HepG2 (cell line): ENCODE measurements at regions not wholly inside any gene's neighbourhood (a gene's known extent, or its start where the extent isn't known, plus 50 kb on each side); places are given as distances from the start of the nearest gene placed in this dataset.

Experiments used
- ATAC-seq: fragments of 200-7000 bp; cut with Tn5 transposase; 3 replicates; pipeline ENCODE4 v1.9.1; 2020; ENCODE audit warnings: mild to moderate bottlenecking, moderate library complexity
- BruUV-seq: library from RNA; stranded (reverse); fragments of 400-500 nt; replicated peaks from 2 replicates; lab custom pipeline; 2021; lab: Mats Ljungman, UMichigan
- CTCF ChIA-PET: fragments of 300-600 bp; formaldehyde crosslinking; extraction: SDS; loops from one replicate; lab custom pipeline; 2021; ENCODE audit warnings: low total read pairs, inconsistent platforms, low intra/inter-chr PET ratio; lab: Yijun Ruan, JAX
- POLR2A ChIA-PET: fragments of 350-600 bp; sonication (Branson Sonifier 250); formaldehyde crosslinking; loops from one replicate; lab custom pipeline; 2020; ENCODE audit warnings: antibody characterized with exemption, inconsistent platforms; lab: Yijun Ruan, JAX
- DNase-seq: peaks from one replicate; pipeline ENCODE4 v3.0.0-alpha.2; 2015; ENCODE audit warnings: low spot score
- FAIRE-seq: peaks from 3 replicates; lab custom pipeline; 2011; peaks lifted over from hg19 to GRCh38; lab: Jason Lieb, UNC
- H2AFZ ChIP-seq: one replicate; pipeline ENCODE4 v1.6.1; 2011; ENCODE audit warnings: low read length, inconsistent platforms
- H3K27ac ChIP-seq: fragments of 300-600 bp; 3 replicates; pipeline ENCODE4 v1.8.0; 2011; ENCODE audit warnings: mixed run types, mild to moderate bottlenecking, mixed read lengths, low read length, inconsistent platforms; ENCODE audit not compliant: insufficient read depth; ENCODE audit errors: extremely low read length
- H3K27me3 ChIP-seq, 2 experiments: fragments of 200-600 bp in 1 of 2; 2 replicates in 1 of 2; 3 replicates in 1 of 2; pipeline versions ENCODE4 v1.6.0 to v1.8.0; 2011; ENCODE audit warnings: low read length in 2 of 2, mild to moderate bottlenecking in 2 of 2, moderate library complexity in 2 of 2, inconsistent platforms in 1 of 2; ENCODE audit not compliant: insufficient read depth in 2 of 2, control insufficient read depth in 1 of 2
- H3K36me3 ChIP-seq, 2 experiments: fragments of 200-600 bp in 1 of 2; replicated peaks in 1 of 2; 2 replicates in 1 of 2; 3 replicates in 1 of 2; pipeline versions ENCODE4 v1.5.1 to v1.8.0; 2011; ENCODE audit warnings: low read length in 2 of 2, inconsistent platforms in 1 of 2; ENCODE audit not compliant: insufficient read depth in 2 of 2, control insufficient read depth in 1 of 2
- H3K4me1 ChIP-seq: 2 replicates; pipeline ENCODE4 v1.5.1; 2012; ENCODE audit warnings: low read length, inconsistent platforms; ENCODE audit not compliant: insufficient read depth
- H3K4me2 ChIP-seq: 2 replicates; pipeline ENCODE4 v1.6.0; 2011; ENCODE audit warnings: low read depth, low read length, inconsistent platforms
- H3K4me3 ChIP-seq, 3 experiments: fragments of 200-600 bp in 1 of 3; sonication (generic), shearing (Covaris generic) in 1 of 3; replicated peaks in 1 of 3; 2 replicates each; pipeline ENCODE4 v1.5.1; 2011 to 2016; ENCODE audit warnings: low read length in 3 of 3, inconsistent platforms in 2 of 3, low read depth in 2 of 3, mild to moderate bottlenecking in 2 of 3, control low read depth in 1 of 3, mixed read lengths in 1 of 3; ENCODE audit not compliant: insufficient read depth in 1 of 3
- H3K79me2 ChIP-seq: one replicate; pipeline ENCODE4 v1.6.1; 2011; ENCODE audit warnings: low read length, inconsistent platforms; ENCODE audit not compliant: insufficient read depth
- H3K9ac ChIP-seq: 2 replicates; pipeline ENCODE4 v1.6.0; 2011; ENCODE audit warnings: mild to moderate bottlenecking, low read depth, low read length, inconsistent platforms; ENCODE audit not compliant: insufficient read depth
- H3K9me3 ChIP-seq: 2 replicates; pipeline ENCODE4 v1.5.1; 2012; ENCODE audit warnings: mild to moderate bottlenecking, low read length
- H4K20me1 ChIP-seq: 2 replicates; pipeline ENCODE4 v1.6.0; 2011; ENCODE audit warnings: inconsistent platforms, mild to moderate bottlenecking, low read length, moderate library complexity; ENCODE audit not compliant: insufficient read depth
- ATF7 ChIP-seq, 2 experiments: fragments of 450-650 bp in 1 of 2; sonication (generic) in 1 of 2; formaldehyde crosslinking in 1 of 2; IDR thresholded peaks; 2 replicates each; pipeline versions ENCODE4 v1.4.0 to v1.6.1; 2016 to 2020; ENCODE audit warnings: antibody characterized with exemption in 1 of 2, mild to moderate bottlenecking in 1 of 2, missing genetic modification reagents in 1 of 2
- BORCS8-MEF2B ChIP-seq: sonication (generic); formaldehyde crosslinking; IDR thresholded peaks from 2 replicates; pipeline ENCODE4 v1.8.0; 2022; ENCODE audit warnings: mild to moderate bottlenecking, missing genetic modification reagents
- HOXA5 ChIP-seq: sonication (generic); formaldehyde crosslinking; IDR thresholded peaks from 2 replicates; pipeline ENCODE4 v1.4.0; 2020; ENCODE audit warnings: missing genetic modification reagents
- IRF9 ChIP-seq: sonication (generic); formaldehyde crosslinking; IDR thresholded peaks from 2 replicates; pipeline ENCODE4 v1.8.0; 2022; ENCODE audit warnings: missing genetic modification reagents, mild to moderate bottlenecking, borderline replicate concordance
- MAFK ChIP-seq, 2 experiments: IDR thresholded peaks in 1 of 2; conservative IDR thresholded peaks in 1 of 2; 2 replicates each; pipeline ENCODE4 v1.6.1; 2011; ENCODE audit warnings: improper control_type of control experiment in 2 of 2, low read length in 2 of 2
- NAIF1 ChIP-seq: sonication (generic); formaldehyde crosslinking; IDR thresholded peaks from 2 replicates; pipeline ENCODE4 v1.5.0; 2020; ENCODE audit warnings: mild to moderate bottlenecking, missing genetic modification reagents, borderline replicate concordance
- POLR2G ChIP-seq: fragments of 200-400 bp; formaldehyde crosslinking; IDR thresholded peaks from 2 replicates; pipeline ENCODE4 v1.6.1; 2018; ENCODE audit warnings: mild to moderate bottlenecking, low read depth, low read length, moderate library complexity
- TFAP4 ChIP-seq: sonication (generic); IDR thresholded peaks from 2 replicates; pipeline ENCODE4 v1.6.1; 2016; ENCODE audit warnings: low read depth, borderline replicate concordance
- TOE1 ChIP-seq: sonication (generic); formaldehyde crosslinking; IDR thresholded peaks from 2 replicates; pipeline ENCODE4 v1.4.0; 2020; ENCODE audit warnings: mild to moderate bottlenecking, missing genetic modification reagents
- ZBTB21 ChIP-seq: sonication (generic); formaldehyde crosslinking; IDR thresholded peaks from 2 replicates; pipeline ENCODE4 v1.4.0; 2020; ENCODE audit warnings: missing genetic modification reagents
- ZNF160 ChIP-seq: sonication (generic); formaldehyde crosslinking; IDR thresholded peaks from 2 replicates; pipeline ENCODE4 v1.8.0; 2022; ENCODE audit warnings: mild to moderate bottlenecking, inconsistent platforms, missing genetic modification reagents
- ZNF225 ChIP-seq: sonication (generic); formaldehyde crosslinking; IDR thresholded peaks from 2 replicates; pipeline ENCODE4 v1.4.0; 2020; ENCODE audit warnings: mild to moderate bottlenecking, missing genetic modification reagents
- ZNF782 ChIP-seq: sonication (generic); formaldehyde crosslinking; IDR thresholded peaks from 2 replicates; pipeline ENCODE4 v1.4.0; 2020; ENCODE audit warnings: missing genetic modification reagents, mild to moderate bottlenecking, borderline replicate concordance
- in situ Hi-C: cut with HindIII; loops from 2 replicates; pipeline ENCODE4 v1.10.0; 2017; ENCODE audit warnings: low pct_unique_long_range_greater_than_20kb; ENCODE audit not compliant: extremely low pct_ligation_motif_present
- intact Hi-C: fragments of 100-400 bp; cut with micrococcal nuclease; formaldehyde crosslinking; loops from one replicate; pipeline ENCODE4 v1.10.0; 2022; ENCODE audit not compliant: unreplicated experiment
- TF ChIP-seq, protein P1 (sequence below): sonication (generic); formaldehyde crosslinking; IDR thresholded peaks from 2 replicates; pipeline ENCODE4 v1.5.0; 2020; ENCODE audit warnings: mild to moderate bottlenecking, missing genetic modification reagents, moderate library complexity
- TF ChIP-seq, protein P2 (sequence below): sonication (generic); formaldehyde crosslinking; IDR thresholded peaks from 2 replicates; pipeline ENCODE4 v1.4.0; 2020; ENCODE audit warnings: missing genetic modification reagents; ENCODE audit errors: not compliant biosample characterization
- TF ChIP-seq, protein P3 (sequence below): sonication (generic); formaldehyde crosslinking; IDR thresholded peaks from 2 replicates; pipeline ENCODE4 v1.4.0; 2020; ENCODE audit warnings: mild to moderate bottlenecking, missing genetic modification reagents, borderline replicate concordance

GRCh38 chr4:17322514-17322913 lies 189.4 kb downstream of the QDPR start:
- Histone ChIP-seq H3K4me3 (no peak overlapping the region), H3K27me3 (peaks cover 0 to 4% of the 10 kb centered on the region in 2 experiments; a peak in 1 of 5 replicates), H3K27ac (no peak overlapping the region), H3K9me3 (no peaks in the 10 kb centered on the region), H3K79me2 (no peaks in the 10 kb centered on the region), H2AFZ (no peak overlapping the region), H3K36me3 (no peaks in the 10 kb centered on the region), H3K9ac (no peak overlapping the region), H4K20me1 (no peaks in the 10 kb centered on the region), H3K4me2 (no peak overlapping the region), H3K4me1 (no peaks in the 10 kb centered on the region)
- no TSS peak for BruUV-seq
- ChIA-PET CTCF (no interaction called here), POLR2A (no interaction called here)
- ATAC-seq (no peak), DNase-seq (no peak), FAIRE-seq (no peak)
- in situ Hi-C loops (loop anchor here (10.0 kb wide), 1 partner anchor 408 kb away; no protein-coding TSS in a partner anchor), intact Hi-C loops (loop anchor here (5.0 kb wide), 1 partner anchor 405 kb away; no protein-coding TSS in a partner anchor)
- no peak for TF ChIP-seq BORCS8-MEF2B (CRISPR knock-in tag)
- no peak for TF ChIP-seq ZNF782
- no peak for TF ChIP-seq ZNF160 (CRISPR knock-in tag)
- TF ChIP-seq TFAP4: no peak
- TF ChIP-seq MAFK (conservative IDR thresholded peaks at IDR 0.05 in 1 of 2, IDR thresholded peaks at IDR 0.05 in 1 of 2; ENCODE audit: low read length in 2 of 2): no peak
- TF ChIP-seq NAIF1: no peak
- TF ChIP-seq, protein P1, sequence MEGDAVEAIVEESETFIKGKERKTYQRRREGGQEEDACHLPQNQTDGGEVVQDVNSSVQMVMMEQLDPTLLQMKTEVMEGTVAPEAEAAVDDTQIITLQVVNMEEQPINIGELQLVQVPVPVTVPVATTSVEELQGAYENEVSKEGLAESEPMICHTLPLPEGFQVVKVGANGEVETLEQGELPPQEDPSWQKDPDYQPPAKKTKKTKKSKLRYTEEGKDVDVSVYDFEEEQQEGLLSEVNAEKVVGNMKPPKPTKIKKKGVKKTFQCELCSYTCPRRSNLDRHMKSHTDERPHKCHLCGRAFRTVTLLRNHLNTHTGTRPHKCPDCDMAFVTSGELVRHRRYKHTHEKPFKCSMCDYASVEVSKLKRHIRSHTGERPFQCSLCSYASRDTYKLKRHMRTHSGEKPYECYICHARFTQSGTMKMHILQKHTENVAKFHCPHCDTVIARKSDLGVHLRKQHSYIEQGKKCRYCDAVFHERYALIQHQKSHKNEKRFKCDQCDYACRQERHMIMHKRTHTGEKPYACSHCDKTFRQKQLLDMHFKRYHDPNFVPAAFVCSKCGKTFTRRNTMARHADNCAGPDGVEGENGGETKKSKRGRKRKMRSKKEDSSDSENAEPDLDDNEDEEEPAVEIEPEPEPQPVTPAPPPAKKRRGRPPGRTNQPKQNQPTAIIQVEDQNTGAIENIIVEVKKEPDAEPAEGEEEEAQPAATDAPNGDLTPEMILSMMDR (CRISPR knock-in tag): no peak
- no peak for TF ChIP-seq ZBTB21 (CRISPR knock-in tag)
- TF ChIP-seq HOXA5 (CRISPR knock-in tag): no peak
- TF ChIP-seq POLR2G: no peak
- TF ChIP-seq TOE1 (CRISPR knock-in tag): no peak
- TF ChIP-seq ZNF225 (CRISPR knock-in tag): no peak
- TF ChIP-seq, protein P2, sequence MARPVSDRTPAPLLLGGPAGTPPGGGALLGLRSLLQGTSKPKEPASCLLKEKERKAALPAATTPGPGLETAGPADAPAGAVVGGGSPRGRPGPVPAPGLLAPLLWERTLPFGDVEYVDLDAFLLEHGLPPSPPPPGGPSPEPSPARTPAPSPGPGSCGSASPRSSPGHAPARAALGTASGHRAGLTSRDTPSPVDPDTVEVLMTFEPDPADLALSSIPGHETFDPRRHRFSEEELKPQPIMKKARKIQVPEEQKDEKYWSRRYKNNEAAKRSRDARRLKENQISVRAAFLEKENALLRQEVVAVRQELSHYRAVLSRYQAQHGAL (CRISPR knock-in tag): no peak
- TF ChIP-seq, protein P3, sequence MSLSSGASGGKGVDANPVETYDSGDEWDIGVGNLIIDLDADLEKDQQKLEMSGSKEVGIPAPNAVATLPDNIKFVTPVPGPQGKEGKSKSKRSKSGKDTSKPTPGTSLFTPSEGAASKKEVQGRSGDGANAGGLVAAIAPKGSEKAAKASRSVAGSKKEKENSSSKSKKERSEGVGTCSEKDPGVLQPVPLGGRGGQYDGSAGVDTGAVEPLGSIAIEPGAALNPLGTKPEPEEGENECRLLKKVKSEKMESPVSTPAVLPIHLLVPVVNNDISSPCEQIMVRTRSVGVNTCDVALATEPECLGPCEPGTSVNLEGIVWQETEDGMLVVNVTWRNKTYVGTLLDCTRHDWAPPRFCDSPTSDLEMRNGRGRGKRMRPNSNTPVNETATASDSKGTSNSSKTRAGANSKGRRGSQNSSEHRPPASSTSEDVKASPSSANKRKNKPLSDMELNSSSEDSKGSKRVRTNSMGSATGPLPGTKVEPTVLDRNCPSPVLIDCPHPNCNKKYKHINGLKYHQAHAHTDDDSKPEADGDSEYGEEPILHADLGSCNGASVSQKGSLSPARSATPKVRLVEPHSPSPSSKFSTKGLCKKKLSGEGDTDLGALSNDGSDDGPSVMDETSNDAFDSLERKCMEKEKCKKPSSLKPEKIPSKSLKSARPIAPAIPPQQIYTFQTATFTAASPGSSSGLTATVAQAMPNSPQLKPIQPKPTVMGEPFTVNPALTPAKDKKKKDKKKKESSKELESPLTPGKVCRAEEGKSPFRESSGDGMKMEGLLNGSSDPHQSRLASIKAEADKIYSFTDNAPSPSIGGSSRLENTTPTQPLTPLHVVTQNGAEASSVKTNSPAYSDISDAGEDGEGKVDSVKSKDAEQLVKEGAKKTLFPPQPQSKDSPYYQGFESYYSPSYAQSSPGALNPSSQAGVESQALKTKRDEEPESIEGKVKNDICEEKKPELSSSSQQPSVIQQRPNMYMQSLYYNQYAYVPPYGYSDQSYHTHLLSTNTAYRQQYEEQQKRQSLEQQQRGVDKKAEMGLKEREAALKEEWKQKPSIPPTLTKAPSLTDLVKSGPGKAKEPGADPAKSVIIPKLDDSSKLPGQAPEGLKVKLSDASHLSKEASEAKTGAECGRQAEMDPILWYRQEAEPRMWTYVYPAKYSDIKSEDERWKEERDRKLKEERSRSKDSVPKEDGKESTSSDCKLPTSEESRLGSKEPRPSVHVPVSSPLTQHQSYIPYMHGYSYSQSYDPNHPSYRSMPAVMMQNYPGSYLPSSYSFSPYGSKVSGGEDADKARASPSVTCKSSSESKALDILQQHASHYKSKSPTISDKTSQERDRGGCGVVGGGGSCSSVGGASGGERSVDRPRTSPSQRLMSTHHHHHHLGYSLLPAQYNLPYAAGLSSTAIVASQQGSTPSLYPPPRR (CRISPR knock-in tag): no peak
- TF ChIP-seq ATF7 (IDR thresholded peaks at IDR 0.05): no peak
- no peak for TF ChIP-seq ATF7 (CRISPR knock-in tag; IDR thresholded peaks at IDR 0.05)
- TF ChIP-seq IRF9 (CRISPR knock-in tag): no peak
